NB4 (cell line): ENCODE measurements at regions not wholly inside any gene's neighbourhood (a gene's known extent, or its start where the extent isn't known, plus 50 kb on each side); places are given as distances from the start of the nearest gene placed in this dataset.

Experiments
- CTCF ChIP-seq: IDR thresholded peaks from one replicate; pipeline ENCODE4 v1.5.1; 2012; ENCODE audit warnings: low read depth, low read length
- MAX ChIP-seq: IDR thresholded peaks from 2 replicates; pipeline ENCODE4 v1.6.1; 2011; ENCODE audit warnings: low read depth, low read length
- POLR2A ChIP-seq: IDR thresholded peaks from 2 replicates; pipeline ENCODE4 v1.6.1; 2011; ENCODE audit warnings: mild to moderate bottlenecking; ENCODE audit not compliant: insufficient read length; ENCODE audit errors: extremely low read depth

DNA sequence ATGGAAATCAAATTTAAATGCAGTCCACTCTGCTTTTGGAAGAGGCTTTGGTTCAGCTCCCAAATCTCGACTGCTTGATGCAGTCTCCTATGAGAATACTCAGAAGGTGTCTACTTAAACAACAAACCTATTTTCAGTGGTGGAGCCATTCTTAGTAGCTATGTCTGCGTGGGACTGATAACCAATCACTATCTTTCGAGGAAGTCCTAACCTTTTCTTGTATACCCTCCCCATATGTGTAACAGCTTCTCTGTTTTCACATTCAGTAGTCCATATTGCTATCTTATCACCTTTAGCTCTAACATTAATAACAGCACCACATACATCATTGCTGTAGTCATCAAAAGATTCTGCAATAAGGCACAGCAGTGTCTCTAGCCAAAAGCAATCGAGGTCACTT is 333.0 kb upstream of the ATP11B start:
- TF ChIP-seq POLR2A (no peak), CTCF (no peak), MAX (no peak)
